HL-60 (cell line): ENCODE measurements at regions not wholly inside any gene's neighbourhood (a gene's known extent, or its start where the extent isn't known, plus 50 kb on each side); places are given as distances from the start of the nearest gene placed in this dataset.

Experiments used
- DNase-seq, 2 experiments: peaks; one replicate each; pipeline ENCODE4 v3.0.0-alpha.2; 2010 to 2020; ENCODE audit warnings: low read depth in 1 of 2, low spot score in 1 of 2
- H3K27ac ChIP-seq: fragments of 250-450 bp; sonication (Bioruptor Pico); replicated peaks from 2 replicates; pipeline ENCODE4 v1.5.1; 2020; ENCODE audit warnings: mild to moderate bottlenecking, moderate library complexity
- H3K27me3 ChIP-seq: fragments of 250-450 bp; sonication (Bioruptor Pico); 2 replicates; pipeline ENCODE4 v1.5.1; 2021; ENCODE audit warnings: mild to moderate bottlenecking, moderate library complexity; ENCODE audit not compliant: insufficient read depth, poor library complexity, severe bottlenecking
- H3K4me3 ChIP-seq: replicated peaks from 2 replicates; pipeline ENCODE4 v1.5.1; 2011; ENCODE audit warnings: mild to moderate bottlenecking, control low read depth, low read length; ENCODE audit not compliant: insufficient read depth
- GABPA ChIP-seq: IDR thresholded peaks from 2 replicates; pipeline ENCODE4 v1.6.1; 2012; ENCODE audit warnings: low read depth
- POLR2AphosphoS5 ChIP-seq: IDR thresholded peaks from 2 replicates; pipeline ENCODE4 v1.6.1; 2012; ENCODE audit warnings: low read depth
- SPI1 ChIP-seq: IDR thresholded peaks from 2 replicates; pipeline ENCODE4 v1.6.1; 2012; ENCODE audit warnings: low read depth, mild to moderate bottlenecking, borderline replicate concordance
- TF ChIP-seq, protein P1 (sequence below): IDR thresholded peaks from 2 replicates; pipeline ENCODE4 v1.6.1; 2012; ENCODE audit warnings: low read depth; ENCODE audit not compliant: insufficient replicate concordance
- TF ChIP-seq, protein P2 (sequence below): IDR thresholded peaks from one replicate; pipeline ENCODE4 v1.5.1; 2011; ENCODE audit warnings: low read length, control low read depth, inconsistent platforms; ENCODE audit not compliant: insufficient read depth

- DNase-seq: no peak
- Histone ChIP-seq H3K4me3 (no peak overlapping the region), H3K27ac (no peak overlapping the region), H3K27me3 (no peaks in the 10 kb centered on the region)
- TF ChIP-seq, protein P1, sequence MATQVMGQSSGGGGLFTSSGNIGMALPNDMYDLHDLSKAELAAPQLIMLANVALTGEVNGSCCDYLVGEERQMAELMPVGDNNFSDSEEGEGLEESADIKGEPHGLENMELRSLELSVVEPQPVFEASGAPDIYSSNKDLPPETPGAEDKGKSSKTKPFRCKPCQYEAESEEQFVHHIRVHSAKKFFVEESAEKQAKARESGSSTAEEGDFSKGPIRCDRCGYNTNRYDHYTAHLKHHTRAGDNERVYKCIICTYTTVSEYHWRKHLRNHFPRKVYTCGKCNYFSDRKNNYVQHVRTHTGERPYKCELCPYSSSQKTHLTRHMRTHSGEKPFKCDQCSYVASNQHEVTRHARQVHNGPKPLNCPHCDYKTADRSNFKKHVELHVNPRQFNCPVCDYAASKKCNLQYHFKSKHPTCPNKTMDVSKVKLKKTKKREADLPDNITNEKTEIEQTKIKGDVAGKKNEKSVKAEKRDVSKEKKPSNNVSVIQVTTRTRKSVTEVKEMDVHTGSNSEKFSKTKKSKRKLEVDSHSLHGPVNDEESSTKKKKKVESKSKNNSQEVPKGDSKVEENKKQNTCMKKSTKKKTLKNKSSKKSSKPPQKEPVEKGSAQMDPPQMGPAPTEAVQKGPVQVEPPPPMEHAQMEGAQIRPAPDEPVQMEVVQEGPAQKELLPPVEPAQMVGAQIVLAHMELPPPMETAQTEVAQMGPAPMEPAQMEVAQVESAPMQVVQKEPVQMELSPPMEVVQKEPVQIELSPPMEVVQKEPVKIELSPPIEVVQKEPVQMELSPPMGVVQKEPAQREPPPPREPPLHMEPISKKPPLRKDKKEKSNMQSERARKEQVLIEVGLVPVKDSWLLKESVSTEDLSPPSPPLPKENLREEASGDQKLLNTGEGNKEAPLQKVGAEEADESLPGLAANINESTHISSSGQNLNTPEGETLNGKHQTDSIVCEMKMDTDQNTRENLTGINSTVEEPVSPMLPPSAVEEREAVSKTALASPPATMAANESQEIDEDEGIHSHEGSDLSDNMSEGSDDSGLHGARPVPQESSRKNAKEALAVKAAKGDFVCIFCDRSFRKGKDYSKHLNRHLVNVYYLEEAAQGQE: no peak
- TF ChIP-seq, protein P2, sequence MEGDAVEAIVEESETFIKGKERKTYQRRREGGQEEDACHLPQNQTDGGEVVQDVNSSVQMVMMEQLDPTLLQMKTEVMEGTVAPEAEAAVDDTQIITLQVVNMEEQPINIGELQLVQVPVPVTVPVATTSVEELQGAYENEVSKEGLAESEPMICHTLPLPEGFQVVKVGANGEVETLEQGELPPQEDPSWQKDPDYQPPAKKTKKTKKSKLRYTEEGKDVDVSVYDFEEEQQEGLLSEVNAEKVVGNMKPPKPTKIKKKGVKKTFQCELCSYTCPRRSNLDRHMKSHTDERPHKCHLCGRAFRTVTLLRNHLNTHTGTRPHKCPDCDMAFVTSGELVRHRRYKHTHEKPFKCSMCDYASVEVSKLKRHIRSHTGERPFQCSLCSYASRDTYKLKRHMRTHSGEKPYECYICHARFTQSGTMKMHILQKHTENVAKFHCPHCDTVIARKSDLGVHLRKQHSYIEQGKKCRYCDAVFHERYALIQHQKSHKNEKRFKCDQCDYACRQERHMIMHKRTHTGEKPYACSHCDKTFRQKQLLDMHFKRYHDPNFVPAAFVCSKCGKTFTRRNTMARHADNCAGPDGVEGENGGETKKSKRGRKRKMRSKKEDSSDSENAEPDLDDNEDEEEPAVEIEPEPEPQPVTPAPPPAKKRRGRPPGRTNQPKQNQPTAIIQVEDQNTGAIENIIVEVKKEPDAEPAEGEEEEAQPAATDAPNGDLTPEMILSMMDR: no peak
- TF ChIP-seq POLR2AphosphoS5 (no peak), GABPA (no peak), SPI1 (no peak)
Observed at GRCh38 chr6:22424196-22424595, 127.4 kb upstream of the PRL start.

DNA sequence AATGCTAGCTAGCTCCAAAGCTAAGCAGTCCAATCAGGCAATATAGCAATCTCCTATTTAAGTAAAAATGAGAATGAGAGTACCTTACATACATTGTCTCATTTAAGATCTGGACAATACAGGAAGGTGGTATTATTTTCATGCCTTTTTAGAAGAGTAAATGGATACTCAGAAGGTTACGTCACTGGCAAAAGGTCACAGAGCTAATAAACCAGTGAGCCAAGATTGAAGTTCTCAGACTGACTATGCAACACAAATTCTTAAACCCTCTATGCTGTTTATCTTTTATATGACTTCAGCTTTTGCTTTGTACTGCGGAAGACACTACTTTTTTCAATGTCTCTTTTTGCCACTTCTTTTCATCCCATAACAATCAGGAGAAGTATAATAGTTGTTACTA is 135.2 kb upstream of the PRL start:
- no peaks in the 10 kb centered on the region for H3K27me3 ChIP-seq
- DNase-seq: no peak

DNA sequence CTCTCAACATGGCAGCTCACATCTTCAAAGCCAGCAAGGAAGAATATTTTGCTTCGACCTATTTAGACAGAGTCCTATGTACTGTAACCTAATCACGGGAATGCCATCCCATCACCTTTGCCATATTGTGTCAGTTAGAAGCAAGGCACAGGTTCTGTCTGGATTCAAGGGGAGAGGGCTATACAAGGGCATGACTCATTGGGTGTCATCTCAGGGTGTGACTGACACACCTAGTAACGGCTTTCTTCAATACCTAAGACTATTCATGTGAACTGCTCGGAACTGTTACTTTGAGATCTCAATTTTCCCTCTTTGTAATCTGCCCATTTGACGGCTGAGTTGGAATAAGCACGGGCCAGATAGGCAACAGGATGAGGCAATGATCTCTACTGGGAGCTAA is 135.6 kb upstream of the HDGFL1 start:
- Histone ChIP-seq H3K27ac (no peak overlapping the region), H3K27me3 (no peaks in the 10 kb centered on the region), H3K4me3 (no peak overlapping the region)
- no peak for DNase-seq
- TF ChIP-seq GABPA (no peak), SPI1 (no peak), POLR2AphosphoS5 (no peak)
- TF ChIP-seq, protein P1: no peak
- TF ChIP-seq, protein P2: no peak

More for the DNA sequence above, 135.2 kb upstream of the PRL start:
- no peak overlapping the region for H3K4me3 ChIP-seq
- H3K27ac ChIP-seq: no peak overlapping the region
- TF ChIP-seq, protein P1: no peak
- TF ChIP-seq, protein P2: no peak
- TF ChIP-seq SPI1: no peak
- no peak for TF ChIP-seq POLR2AphosphoS5
- TF ChIP-seq GABPA: no peak
